ENCODE measurements at regions not wholly inside any gene's neighbourhood (a gene's known extent, or its start where the extent isn't known, plus 50 kb on each side); places are given as distances from the start of the nearest gene placed in this dataset.
"Not testable (repeated sequence)": the region's sequence is repeated elsewhere in the genome, so short reads cannot be mapped to it uniquely, and the experiment has no call there.

- DNase-seq, result no peak
These were observed 1886.1 kb downstream of the PCDH9 start for GRCh38 chr13:65343898-65344663.

DNA sequence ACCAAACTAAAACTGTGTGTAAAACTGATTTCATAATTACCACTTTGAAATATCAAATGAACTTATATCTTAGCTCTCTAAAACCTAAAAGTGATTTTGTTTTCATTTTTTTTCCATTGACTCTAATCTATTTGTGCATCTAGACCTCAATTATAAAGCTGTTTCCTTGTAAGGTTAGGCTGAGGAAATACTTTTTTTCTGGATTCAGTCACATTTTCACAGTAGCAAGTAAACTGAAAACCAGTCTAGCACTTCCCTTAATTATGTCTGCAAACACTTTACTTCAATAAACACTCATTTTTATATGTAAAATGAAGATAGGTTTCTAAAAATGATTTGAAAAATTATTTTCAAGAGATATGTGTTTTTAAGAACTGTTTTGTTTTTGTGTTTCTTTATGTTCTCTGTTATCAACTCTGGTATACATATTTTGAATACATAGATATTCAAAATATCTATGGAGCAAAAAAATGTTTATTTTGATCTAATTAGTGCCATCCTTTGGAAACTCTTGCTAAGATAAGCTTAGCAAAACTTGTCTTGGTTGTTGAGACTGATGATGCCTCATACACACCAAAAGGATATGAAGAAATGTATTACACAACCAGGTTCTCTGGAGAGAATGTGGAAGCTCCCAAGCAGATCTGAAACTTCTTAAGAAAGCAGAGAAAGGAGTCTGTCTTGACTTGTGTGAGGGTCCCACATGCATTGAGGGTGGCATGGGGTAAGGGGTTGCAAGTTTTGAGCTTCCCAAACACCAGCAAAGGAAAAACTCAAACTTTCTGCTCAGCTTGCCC, 1887.4 kb downstream of the PCDH9 start:
- DNase-seq, result no peak

DNA sequence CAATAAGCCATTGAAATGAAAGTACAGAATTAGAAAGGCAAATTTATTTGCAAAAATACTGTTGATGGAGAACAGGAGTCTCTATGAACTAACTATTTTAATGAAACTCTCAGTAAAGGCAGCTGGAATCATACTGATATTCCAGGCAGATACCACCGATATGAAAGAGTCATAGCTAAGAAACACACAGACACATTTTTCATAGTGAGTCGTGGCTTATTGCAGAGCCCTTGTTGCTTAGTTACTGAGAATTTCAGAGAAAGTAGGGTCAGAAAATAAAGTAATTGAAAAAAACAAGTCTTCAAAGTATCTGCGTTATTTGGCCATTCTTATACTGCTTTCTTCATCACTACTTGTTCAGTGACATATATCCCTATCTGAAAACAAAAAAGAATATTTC, 1890.9 kb downstream of the PCDH9 start:
- no peak for DNase-seq

- no peak for DNase-seq
These were observed 1893.2 kb downstream of the PCDH9 start for GRCh38 chr13:65336916-65337315.

DNA sequence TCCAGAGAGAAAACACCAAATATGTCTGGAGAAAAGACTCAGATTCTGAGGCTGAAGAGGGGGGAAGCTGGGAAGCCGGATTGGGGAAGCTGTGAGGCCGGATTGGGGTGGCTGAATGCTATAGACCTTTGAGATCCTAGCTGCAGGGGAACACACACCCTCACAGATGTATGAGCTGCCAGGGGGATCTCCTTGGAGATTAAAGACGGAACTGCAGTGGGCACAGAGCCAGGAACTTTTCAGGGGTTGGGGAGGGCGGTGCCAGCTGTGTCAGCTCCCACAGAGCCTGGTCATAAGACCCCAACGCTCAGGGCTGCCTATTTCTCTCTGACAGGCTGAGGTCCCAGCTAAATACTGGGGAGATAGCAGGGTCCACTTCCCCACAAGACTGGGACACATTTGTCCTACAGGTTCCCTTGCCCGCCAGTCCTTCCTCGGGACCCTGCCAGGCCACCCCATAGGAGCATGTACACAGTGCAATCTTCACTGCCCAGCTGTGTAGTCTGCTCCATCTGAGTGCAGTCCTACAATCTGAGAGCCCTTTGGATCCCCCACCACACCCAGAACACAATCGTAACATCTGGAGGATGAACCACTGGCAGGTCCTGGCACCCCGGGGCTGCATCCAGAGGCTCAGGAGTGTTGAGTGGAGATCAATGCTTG, 1893.9 kb downstream of the PCDH9 start:
- no peak for DNase-seq

DNA sequence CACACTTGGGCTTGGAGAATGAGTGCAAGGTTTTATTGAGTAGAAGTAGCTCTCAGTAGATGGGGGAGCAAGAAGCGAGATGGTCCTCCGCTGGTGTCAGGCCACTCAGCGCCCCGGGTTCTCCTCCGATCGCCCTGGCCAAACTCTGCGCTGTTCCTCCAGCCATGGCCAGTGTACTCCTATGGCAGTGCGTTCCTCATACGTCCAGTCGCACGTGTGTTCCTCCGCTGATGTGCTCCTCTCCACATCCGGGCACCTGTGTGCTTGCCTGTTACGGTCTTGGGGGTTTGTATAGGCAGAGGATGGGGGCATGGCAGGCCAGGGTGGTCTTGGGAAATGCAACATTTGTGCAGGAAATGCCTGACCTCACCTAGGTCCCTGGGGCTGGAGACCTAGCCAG, 1899.4 kb downstream of the PCDH9 start:
- no peak for DNase-seq

DNA sequence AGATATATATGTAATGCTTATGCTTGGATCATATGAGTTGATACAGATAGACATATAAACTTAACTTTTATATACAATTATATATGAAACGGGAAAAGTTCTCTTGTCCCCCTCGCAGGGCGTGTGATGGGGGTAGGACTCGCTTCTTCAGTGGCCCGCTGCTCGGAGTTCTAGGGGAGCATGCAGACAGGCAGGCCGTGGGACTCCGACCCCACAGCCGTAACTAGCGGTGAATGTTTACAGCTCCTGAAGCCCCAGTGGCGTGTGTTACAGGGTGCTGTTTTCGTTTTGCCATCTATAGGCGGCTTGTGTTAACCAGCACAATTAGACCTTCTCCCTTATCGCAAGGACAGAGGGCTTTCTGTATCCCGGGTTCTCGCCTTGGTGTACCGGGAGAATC, 1899.8 kb downstream of the PCDH9 start:
- DNase-seq, result no peak

- DNase-seq, result not testable (repeated sequence)
These were observed 1906.9 kb downstream of the PCDH9 start for GRCh38 chr13:65323192-65323591.

- DNase-seq, result not testable (repeated sequence)
These were observed 1908.7 kb downstream of the PCDH9 start for GRCh38 chr13:65321423-65321822.

DNA sequence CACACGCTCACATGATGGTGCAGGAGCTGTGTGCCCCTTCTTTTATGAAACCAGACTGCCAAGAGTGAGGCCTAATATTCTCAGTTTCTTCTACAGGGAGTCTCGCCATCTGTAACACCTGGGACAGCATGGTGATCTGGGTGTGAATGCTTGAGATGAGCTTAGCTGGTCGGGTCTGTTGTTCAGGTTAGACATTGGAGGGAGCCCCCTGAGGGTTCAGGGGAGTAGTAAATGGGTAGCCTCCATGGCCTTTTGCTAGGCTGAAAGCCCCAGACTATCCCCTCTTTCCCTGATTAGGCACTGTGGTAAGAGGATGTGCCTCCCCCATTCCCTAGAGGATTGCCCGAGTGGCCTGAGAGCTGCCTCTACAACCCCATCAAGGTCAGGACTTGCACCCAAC, 1916.1 kb downstream of the PCDH9 start:
- DNase-seq, result no peak

DNA sequence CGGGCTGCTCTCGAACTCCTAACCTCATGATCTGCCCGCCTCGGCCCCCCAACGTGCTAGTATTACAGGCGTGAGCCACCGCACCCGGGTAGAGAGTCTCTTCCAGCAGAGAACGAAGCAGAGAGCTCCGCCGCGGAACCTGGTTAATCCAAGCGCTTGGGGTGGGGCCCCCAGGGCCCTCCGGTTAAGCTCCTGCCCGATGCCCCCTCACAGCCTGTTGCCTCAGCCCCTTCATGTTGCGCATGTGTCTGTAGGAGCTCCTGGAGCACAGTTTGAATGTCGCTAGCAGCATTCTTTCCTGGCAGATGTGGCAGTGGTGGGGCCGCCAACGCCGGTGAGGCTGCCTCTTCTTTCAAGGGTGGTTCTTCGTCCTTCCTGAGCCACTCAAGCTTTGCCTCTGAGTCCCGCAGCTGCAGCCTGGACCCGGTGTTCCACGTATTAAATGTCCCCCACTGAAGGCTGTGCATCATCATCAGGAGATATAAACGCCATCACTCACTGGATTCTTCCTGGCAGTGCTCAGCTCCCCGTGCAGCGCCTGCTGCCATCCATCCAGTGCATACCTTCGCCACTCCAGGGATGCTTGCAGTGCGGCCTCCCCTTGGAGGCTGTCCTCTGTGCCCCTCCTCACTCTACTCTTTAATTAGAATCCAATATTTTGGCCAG, 1919.3 kb downstream of the PCDH9 start:
- no peak for DNase-seq

- no peak for DNase-seq
These were observed 1920.2 kb downstream of the PCDH9 start for GRCh38 chr13:65309906-65310305.

- not testable (repeated sequence) for DNase-seq
These were observed 1921.4 kb downstream of the PCDH9 start for GRCh38 chr13:65308729-65309128.

DNA sequence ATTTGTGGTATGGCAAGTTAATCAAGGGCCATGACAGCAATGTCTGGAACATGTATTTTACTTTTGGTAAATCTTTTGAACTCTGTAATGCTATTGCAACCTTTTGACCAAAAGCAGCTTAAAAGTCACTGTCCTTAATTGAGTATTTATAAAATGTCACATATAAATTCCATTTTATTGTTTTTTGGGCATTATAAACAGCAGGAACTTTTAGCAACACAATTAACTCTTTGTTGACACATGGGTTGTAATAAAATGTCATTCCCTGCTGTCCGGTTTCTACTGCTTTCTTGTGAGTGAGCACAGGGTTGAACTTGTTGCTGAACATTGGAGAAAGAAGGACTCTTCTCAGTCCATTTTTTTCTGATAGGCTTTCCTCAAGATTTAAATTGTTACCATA, 1923.1 kb downstream of the PCDH9 start:
- DNase-seq, result no peak

- no peak for DNase-seq
These were observed 1927.4 kb downstream of the PCDH9 start for GRCh38 chr13:65302691-65303090.

GRCh38 chr13:65301506-65301905, 1928.6 kb downstream of the PCDH9 start:
- DNase-seq, result no peak

DNA sequence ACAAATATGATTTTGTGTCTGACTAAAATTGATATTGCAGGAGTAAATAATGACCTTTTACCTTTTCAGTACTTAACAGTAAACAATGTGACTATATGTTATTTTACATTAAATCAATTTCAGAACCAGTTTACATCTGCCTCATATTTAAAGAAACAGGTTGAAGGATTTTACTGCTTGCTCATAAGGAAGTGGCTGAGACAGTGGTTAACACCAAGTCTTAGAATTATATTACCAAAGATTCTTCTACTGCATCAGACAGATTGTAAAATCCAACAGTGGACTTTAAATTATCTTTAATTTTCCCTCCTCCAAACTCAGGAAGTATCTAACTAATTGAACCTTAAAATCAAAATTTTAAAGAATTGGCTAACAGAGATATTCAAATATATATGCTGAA, 1929.9 kb downstream of the PCDH9 start:
- no peak for DNase-seq

- DNase-seq, result no peak
These were observed 1936.5 kb downstream of the PCDH9 start for GRCh38 chr13:65293530-65294198.

DNA sequence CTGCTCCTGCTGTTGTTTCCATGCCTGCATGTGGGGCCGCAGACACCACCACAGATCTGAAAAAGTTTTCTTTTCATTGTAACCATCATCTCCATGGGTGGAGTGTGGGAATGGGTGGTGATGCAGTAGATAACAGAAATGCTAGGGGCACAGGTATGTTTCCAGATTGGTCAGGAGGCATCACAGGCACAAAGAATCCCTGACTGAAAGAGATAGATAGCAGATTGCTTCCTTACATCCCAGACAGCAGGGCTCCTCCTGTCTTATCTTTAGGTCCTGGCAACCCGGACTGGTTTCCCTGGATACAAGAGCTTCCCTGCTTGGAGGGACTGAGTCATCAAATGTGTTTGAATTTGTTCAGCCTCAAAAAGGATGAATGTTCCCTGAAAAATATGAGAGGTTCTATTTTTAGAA, 1937.6 kb downstream of the PCDH9 start:
- DNase-seq, result no peak

GRCh38 chr13:65287405-65287804, 1942.7 kb downstream of the PCDH9 start:
- no peak for DNase-seq

GRCh38 chr13:65275838-65276630, 1954.1 kb downstream of the PCDH9 start:
- no peak for DNase-seq

DNA sequence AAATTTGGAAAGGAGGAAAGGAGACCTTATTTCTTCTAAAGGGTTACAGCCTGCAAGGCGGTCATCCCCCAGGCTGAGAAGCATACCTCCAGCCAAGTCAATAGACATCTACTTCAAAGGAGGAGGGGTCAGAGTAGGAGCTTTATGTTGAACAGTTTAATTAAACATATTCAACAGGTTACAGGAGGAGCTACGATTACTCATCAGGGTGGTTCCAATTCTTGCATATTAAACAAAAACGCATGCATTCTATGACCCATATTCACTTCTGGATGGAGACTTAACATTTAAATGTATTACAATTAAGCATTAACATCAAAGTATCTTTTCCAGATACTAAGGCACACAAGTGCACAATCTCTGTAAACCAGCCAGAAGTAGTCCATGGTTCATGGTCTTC, 1955.0 kb downstream of the PCDH9 start:
- DNase-seq, result no peak
